PFSK-1 (cell line): ENCODE measurements at regions not wholly inside any gene's neighbourhood (a gene's known extent, or its start where the extent isn't known, plus 50 kb on each side); places are given as distances from the start of the nearest gene placed in this dataset.

ENCODE experiments used
- POLR2AphosphoS5 ChIP-seq: IDR thresholded peaks from 2 replicates; pipeline ENCODE4 v1.6.1; 2012; ENCODE audit warnings: low read depth, mild to moderate bottlenecking, control low read depth, low read length, moderate library complexity
- REST ChIP-seq, 2 experiments: IDR thresholded peaks; 2 replicates each; pipeline versions ENCODE4 v1.6.1 to v1.8.0; 2011 to 2012; ENCODE audit warnings: low read depth in 2 of 2, low read length in 2 of 2, control low read depth in 1 of 2, inconsistent platforms in 1 of 2, mild to moderate bottlenecking in 1 of 2, moderate library complexity in 1 of 2; ENCODE audit not compliant: insufficient read depth in 1 of 2
- TAF1 ChIP-seq: IDR thresholded peaks from 2 replicates; pipeline ENCODE4 v1.6.1; 2012; ENCODE audit warnings: low read length, control low read depth, borderline replicate concordance; ENCODE audit not compliant: insufficient read depth

GRCh38 chr1:87178441-87178840 is 150.2 kb upstream of the LMO4 start:
- TF ChIP-seq POLR2AphosphoS5 (no peak), REST (IDR thresholded peaks at IDR 0.05; ENCODE audit: insufficient read depth in 1 of 2, low read depth in 2 of 2, low read length in 2 of 2) (no peak), TAF1 (no peak)
